NCI-H2196 (cell line): ENCODE measurements at regions not wholly inside any gene's neighbourhood (a gene's known extent, or its start where the extent isn't known, plus 50 kb on each side); places are given as distances from the start of the nearest gene placed in this dataset.
"Not testable (repeated sequence)": the region's sequence is repeated elsewhere in the genome, so short reads cannot be mapped to it uniquely, and the experiment has no call there.

Experiments
- DNase-seq: peaks from one replicate; lab custom pipeline; 2025; ENCODE audit not compliant: unreplicated experiment; lab: John Stamatoyannopoulos, UW

DNA sequence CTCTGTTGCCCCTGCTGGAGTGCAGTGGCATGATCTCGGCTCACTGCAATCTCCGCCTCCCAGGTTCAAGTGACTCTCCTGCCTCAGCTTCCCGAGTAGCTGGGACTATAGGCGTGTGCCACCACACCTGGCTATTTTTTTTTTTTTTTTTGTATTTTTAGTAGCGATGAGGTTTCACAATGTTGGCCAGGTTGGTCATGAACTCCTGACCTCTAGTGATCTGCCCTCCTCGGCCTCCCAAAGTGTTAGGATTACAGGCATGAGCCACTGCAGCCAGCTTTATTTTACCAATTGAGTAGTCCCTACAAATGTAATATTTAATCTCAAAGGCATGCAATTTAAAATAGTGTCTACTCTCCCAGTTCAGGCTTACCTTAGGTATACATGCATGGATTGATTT, 1487.2 kb upstream of the WWC1 start:
- not testable (repeated sequence) for DNase-seq

DNA sequence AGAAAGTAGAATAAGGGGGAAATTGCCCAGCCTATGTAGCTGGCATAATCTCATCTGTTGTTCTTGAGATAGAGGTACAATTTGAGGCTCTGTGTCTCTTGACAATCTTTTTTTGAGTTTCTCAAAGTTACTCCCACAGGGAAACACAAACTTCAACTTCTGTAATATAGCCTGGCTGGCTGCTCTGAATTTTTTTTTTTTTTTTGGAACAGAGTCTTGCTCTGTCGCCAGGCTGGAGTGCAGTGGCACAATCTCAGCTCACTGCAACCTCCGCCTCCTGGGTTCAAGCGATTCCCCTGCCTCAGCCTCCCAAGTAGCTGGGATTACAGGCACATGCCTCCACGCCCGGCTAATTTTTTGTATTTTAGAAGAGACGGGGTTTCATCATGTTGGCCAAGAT, 1486.8 kb upstream of the WWC1 start:
- DNase-seq, result not testable (repeated sequence)

DNA sequence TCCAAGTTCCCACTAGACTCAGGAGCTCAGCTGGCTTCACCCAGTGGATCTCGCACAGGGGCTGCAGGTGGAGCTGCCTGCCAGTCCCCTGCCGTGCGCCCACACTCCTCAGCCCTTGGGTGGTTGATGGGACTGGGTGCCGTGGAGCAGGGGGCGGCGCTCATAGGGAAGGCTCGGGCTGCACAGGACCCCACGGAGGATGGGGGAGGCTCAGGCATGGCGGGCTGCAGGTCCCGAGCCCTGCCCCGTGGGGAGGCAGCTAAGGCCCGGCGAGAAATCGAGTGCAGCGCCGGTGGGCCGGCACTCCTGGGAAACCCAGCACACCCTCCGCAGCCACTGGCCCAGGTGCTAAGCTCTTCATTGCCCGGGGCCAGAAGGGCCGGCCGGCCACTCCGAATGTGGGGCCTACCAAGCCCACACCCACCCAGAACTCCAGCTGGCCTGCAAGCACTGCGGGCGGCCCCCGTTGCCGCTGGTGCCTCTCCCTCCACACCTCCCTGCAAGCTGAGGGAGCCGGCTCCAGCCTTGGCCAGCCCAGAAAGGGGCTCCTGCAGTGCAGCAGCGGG, 1481.3 kb upstream of the WWC1 start:
- DNase-seq, result not testable (repeated sequence)

DNA sequence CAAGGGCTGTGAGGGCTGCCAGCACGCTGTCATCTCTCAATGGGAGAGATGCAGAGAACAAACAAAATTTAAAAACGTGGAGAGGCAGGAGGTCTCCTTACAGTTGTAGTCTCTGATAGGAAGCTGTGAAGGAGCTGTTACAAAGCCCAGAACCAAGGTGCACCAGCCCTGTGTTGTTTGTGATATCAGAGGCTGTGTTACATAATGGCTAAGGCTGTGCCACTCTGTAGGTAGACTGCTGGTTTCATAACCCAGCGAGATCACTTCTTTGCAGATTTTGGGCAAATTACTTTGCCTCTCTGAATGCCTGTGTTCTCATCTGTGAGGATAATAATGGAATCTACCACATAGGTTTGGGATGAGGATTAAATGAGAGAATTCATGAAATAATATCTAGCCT, 1480.7 kb upstream of the WWC1 start:
- no peak for DNase-seq

DNA sequence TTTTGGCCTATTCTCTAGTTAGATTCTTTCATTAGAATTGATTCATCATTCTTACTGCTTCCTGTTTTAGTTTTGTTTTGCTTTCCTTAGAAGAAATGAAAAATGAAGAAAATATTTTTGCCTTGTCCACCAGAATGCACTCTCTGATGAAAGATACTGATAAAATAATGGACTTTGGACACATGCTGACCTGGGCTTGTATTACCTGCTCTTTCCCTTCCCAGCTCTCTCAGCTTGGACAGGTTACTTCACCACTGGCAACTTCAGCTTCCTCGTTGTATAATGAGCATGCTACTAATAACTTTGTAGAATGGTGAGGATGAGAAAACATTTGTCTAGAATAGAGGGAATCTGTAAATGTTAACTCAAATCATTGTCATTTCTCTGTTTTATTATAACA, 1468.1 kb upstream of the WWC1 start:
- no peak for DNase-seq

DNA sequence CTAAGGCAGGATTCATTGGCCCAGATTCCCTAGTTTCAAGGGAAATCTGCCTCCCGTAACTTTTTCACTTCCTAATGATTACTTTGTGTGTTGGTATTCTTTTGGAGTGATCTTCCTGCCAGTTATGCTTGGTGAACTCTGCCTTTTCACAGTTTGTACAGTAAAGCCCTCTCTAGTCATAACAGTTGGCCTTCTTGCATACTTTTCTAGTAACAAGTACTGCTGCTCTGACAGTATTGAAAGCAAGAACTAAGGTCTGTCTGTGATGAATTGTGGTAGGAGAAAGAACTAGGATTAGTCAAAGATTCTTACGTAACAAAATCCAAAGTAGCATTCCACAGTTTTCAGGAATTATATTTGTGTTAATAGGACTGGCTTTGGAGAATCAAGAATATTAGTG, 1457.2 kb upstream of the WWC1 start:
- no peak for DNase-seq

DNA sequence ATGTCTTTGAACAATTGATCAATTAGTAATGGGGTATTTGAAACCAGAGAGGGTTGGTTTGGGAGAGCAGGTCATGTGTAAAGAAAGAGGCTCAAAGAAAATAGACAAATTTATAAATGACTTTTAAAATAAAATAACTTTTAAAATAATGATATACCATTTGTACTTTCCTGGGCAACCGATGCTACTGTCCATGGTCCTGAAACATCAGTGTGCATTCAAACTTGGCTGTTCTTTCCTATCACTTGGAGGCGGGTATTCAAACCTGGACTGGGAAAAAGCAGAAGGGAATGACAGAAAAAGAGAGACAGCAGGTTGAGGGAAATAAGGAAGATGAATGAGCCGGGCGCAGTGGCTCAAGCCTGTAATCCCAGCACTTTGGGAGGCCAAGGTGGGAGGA, 1446.4 kb upstream of the WWC1 start:
- no peak for DNase-seq

DNA sequence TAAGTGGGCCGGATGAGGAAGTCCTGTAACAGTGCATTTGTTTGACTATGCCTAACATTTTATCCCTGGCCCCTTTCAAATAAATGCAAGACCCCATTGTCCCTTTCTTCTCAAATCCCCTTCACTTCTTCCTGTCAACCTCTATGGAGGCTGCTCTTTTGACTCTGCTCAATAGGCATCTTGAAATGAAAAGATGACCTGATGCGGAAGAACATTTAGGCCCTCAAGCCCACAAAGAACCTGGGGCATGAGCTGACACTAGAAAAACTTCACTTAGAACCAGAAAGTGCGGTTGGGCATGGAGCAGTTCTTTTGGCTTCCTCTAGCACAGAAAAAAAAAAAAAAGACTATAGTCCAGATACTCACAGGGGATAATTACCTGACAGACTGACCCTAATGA, 1434.7 kb upstream of the WWC1 start:
- DNase-seq, result no peak

DNA sequence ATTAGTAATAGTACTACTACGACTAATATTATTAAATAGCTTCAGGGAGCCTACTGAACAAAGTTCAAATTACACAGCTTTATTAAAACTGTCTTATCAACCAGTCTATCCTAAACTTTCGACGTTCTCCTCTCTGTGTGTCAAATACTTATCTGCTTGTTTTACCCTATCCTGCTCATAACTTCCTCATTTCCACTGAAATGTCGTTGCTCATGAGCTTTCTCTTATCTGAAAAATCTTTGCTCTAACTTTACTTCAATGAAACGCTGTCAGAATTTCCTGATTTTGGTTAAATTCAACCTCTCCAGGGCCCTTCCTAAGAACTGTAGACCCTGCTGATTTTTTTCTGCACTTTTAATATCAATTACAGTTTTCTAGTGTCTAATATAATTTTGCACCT, 1431.0 kb upstream of the WWC1 start:
- DNase-seq, result no peak

DNA sequence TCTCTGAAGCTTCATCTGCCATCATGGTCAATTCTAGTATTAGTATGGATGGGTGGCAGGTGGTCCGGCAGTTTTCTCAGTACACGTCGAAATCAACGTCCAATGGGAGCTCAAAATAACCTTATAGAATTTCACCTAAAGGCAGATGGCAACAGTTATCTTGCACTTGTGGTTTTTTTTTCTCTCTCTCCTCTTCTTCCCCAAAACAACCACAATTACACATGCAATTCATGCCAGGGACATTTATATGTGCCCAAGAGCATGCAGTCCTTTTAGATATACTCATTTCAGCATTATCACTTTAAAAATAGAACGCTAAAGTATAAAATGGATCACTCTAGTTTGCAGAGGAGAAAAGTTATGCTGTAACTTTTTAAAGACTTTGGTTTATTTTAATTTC, 1428.9 kb upstream of the WWC1 start:
- no peak for DNase-seq

DNA sequence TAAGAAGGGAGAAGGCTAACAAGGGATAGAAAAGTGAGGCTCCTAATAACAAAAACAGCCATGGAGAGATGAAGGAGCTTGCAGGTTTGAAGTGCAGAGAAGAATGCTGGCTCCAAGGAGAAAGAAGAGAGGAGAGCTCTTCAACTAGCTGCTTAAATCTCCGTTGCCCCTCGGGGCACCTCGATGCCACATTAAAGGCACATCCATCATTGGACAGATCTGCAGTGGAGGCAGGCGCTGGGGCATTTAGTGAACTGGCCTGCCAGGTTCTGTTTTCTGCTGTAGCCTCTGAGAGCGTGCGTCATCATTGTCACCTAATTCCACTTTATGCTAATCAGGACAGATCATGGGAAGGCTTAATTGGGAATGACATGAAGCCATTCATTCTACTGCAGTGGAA, 1426.2 kb upstream of the WWC1 start:
- no peak for DNase-seq

DNA sequence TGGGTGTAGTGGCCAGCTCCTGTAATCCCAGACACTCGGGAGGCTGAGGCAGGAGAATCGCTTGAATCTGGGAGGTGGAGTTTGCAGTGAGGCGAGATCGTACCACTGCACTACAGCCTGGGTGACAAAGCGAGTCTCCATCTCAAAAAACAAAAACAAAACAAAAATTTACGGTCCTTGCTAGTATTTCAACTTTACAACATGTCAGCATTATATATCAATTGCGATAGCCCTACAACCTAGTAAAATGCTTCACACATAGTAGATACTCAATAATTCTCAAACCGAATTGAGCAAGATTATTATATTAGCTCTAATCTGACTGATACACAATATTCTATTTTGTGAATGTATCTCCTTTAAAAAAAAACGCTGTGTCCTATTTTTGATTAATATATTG, 1411.0 kb upstream of the WWC1 start:
- no peak for DNase-seq

DNA sequence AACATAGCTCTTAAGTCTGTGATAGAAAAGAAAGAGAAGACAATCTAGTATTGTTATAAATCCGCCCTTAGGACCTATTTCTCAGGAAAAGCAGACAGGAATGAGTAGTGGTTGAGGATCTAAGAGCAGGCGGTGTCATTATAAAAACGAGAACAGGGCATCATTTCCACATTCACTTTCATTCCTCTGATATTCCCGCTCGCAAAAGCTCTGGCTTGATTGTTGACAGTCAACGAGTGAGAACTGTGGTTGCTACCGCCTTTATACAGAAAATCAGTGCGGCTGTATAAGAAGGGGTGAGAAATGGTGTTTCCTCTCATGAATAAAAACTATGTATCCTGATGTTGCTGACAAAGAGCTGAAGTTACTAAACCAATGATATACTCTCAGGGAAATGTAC, 1409.6 kb upstream of the WWC1 start:
- no peak for DNase-seq

DNA sequence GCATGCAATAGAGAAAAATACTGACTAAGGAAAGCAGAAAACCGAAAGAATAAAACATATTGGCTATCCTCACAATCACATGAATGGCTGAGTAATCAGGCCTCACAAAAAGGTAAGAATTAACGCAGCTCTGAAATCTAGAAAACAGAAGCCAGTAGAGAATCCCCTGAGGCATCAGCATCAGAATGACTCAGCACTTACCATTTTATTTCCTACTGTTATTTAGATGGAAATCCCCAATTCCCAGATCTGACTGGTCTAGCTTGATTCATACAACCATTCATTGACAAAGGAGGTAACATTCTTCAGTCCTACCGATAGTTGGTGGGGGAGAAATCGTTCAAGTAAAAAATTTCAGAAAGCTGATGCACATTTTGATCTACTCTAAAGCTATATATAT, 1408.4 kb upstream of the WWC1 start:
- DNase-seq, result no peak

DNA sequence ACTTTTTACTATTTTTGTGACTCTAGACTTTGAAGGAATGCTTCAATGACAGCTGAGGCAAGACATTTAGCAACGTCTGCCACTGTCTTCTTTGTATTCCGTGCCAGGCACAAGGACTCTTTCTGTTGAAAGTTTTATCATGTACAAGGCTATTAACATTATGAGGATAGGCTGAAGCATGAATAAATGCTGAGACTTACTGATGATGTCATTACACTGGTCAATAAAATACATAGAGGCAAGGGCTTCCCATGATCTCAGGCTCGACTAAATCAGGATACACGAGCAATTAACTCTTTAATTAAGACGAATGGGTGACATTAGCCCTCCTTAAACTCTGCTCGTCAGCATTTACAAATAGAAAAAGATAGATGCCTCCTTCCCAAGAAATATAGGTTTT, 1393.3 kb upstream of the WWC1 start:
- DNase-seq, result no peak

DNA sequence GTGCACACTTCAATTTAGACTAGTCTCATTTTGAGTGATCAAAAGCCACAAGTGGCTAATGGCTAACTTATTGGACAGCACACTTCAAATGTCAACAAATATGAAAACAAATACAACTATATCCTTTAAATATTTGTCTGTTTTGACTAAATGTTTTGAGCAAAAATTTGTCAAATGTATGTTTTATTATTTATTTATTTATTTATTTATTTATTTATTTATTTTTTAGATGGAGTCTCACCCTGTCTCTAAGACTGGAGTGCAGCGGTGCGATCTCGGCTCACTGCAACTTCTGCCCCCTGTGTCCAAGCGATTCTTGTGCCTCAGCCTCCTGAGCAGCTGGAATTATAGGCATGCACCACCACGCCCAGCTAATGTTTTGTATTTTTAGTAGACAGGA, 1392.1 kb upstream of the WWC1 start:
- no peak for DNase-seq

DNA sequence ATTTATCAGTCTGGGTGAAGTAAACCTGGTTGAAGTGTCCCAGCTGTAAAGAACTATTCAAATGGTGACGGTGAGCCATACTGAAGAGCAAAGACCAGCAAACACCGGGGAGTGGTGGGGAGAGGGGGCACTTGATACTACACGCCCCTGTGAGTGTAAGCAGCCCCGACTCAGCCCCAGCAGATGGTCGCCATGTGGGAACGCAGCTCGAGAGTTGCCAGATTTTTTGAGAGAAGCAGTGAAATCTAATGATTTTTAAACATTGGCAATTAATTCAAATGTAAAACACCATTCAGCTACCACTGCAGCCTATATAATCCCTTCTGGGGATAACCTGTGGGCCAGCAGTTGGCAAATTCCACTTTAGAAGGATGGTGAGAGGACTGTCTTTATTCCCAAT, 1386.9 kb upstream of the WWC1 start:
- no peak for DNase-seq

DNA sequence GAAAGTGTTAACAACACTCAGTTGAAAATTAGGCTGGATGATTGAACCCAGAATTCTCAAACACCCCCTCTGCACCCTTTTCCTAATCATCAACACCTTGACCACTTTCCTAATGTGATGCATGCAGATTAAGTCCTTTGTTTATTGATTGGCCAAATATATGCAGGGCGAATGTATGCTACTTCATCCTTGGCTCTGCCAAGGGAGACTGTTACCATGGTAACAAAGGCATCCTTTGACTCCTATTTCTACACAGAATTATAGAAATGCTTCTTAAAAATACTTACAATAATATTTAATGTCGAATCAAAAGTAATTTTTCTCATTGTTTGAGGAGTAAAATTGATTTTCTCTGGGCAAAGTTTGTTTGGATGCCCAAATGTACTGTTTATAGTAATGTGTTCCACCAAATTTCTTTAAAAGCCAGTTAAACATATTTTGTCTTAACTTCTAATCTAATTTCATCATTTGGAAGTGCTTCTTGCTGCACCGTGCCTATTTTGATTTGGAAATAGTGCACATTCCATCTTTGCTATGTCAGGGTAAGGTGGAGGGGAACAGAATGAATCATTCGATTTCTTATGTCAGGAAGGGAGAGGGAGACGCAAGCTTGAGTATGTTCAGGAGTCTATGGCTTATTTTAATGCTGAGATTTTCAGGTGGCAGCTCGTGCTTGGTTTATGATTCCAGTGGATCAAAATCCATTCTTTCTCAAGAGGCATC, 1384.3 kb upstream of the WWC1 start:
- no peak for DNase-seq

DNA sequence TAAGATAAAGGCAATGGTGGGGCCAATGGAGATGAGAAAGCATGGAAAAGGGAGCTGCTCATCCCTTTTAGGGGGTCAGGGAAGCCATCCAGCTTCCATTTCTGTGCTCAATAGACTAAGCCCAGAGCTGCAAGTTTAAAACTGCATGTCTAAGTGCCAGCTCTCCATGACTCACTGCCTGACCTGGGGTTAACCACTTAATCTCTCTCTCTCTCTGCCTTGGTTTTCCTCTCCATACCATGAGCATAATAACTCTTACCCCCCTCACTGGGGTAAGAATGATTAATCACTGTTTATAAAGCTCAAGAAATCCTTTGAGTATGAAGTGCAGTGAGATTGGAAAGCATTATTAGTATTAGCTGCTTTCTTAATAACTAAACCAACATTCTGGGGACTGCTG, 1382.4 kb upstream of the WWC1 start:
- no peak for DNase-seq

DNA sequence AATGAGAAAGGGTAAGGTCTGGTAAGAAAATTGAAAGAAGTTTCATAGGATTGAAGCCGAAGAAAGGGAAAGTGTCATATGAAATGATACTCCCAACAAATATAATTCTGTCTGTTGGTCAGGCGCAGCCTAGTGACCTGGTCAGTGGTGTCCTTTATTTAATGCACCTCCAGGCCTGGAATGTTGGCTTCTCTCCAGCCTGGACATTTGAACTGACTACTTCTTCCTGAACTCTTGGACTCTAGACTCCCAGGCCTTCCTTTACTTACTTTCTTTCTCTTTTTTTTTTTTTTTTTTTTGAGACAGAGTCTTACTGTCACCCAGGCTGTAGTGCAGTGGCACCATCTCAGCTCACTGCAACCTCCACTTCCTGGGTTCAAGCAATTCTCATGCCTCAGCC, 1381.5 kb upstream of the WWC1 start:
- no peak for DNase-seq

DNA sequence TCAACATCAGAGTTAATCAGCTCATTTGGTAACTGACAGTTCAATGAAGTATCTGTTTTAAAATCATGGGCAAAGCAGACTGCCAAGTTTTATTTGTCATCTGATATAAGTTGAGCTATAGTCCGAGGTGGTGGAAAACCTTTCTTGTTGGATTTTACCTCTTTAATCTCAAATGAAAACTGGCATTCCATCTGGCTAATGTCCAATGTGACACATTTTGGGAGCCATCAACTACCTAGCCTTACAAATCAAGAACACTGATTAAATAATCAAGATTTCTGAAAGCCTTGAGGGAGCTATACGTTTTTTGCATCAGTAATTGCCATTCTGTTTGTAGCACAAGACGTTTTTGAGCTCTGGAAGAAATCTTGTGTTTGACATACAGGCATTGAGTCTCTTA, 1380.5 kb upstream of the WWC1 start:
- DNase-seq, result no peak

DNA sequence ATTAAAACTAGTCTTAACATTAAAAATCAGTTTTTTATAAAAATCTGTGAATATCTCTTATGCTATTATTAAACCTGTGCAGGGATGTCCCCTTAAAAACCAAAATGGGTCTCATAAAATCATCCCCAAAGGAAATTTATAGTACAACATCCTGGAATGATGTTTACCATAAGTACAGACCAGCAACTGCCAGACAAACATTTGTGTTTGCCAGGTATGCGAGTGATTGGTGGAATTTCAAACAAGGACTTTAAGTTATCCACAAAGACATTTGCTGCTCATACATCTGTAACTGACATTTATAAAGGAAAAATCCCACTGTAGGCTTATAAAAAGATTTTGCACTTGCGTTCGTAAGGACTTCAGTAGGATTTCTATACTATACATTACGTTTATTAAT, 1375.4 kb upstream of the WWC1 start:
- no peak for DNase-seq

DNA sequence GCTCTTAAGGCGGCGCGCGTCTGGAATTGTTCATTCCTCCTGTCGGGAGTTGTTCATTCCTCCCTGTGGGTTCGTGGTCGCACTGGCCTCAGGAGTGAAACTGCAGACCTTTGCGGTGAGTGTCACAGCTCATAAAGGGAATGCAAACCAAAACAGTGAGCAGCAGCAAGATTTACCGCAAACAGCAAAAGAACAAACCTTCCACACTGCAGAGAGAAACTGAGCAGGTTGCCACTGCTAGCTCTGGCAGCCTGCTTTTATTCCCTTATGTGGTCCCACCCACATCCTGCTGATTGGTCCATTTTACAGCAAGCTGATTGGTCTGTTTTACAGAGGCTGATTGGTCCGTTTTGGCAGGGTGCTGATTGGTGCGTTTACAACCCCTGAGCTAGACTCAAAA, 1365.3 kb upstream of the WWC1 start:
- no peak for DNase-seq
